ENCODE measurements at regions not wholly inside any gene's neighbourhood (a gene's known extent, or its start where the extent isn't known, plus 50 kb on each side); places are given as distances from the start of the nearest gene placed in this dataset.

- DNase-seq (ENCODE audit: low read depth), result no peak
Observed at GRCh38 chr14:42460673-42461072, 854.0 kb downstream of the LRFN5 start.

- DNase-seq (ENCODE audit: low read depth), result no peak
Observed at GRCh38 chr14:42459171-42459685, 852.6 kb downstream of the LRFN5 start.

- DNase-seq (ENCODE audit: low read depth), result no peak
Observed at GRCh38 chr14:42441615-42442014, 834.9 kb downstream of the LRFN5 start.

- DNase-seq (ENCODE audit: low read depth), result no peak
Observed at GRCh38 chr14:42437809-42438208, 831.1 kb downstream of the LRFN5 start.

GRCh38 chr14:42429401-42429800 is 822.7 kb downstream of the LRFN5 start:
- no peak for DNase-seq (ENCODE audit: low read depth)

- DNase-seq (ENCODE audit: low read depth), result no peak
Observed at GRCh38 chr14:42428996-42429395, 822.3 kb downstream of the LRFN5 start.

- DNase-seq (ENCODE audit: low read depth), result no peak
Observed at GRCh38 chr14:42424501-42424900, 817.8 kb downstream of the LRFN5 start.

GRCh38 chr14:42421377-42422078 is 814.9 kb downstream of the LRFN5 start:
- DNase-seq (ENCODE audit: low read depth), result no peak

GRCh38 chr14:42420071-42420470 is 813.4 kb downstream of the LRFN5 start:
- no peak for DNase-seq (ENCODE audit: low read depth)

GRCh38 chr14:42407153-42407552 is 800.5 kb downstream of the LRFN5 start:
- no peak for DNase-seq (ENCODE audit: low read depth)

GRCh38 chr14:42391146-42391834 is 784.6 kb downstream of the LRFN5 start:
- no peak for DNase-seq (ENCODE audit: low read depth)

GRCh38 chr14:42378880-42379279 is 772.2 kb downstream of the LRFN5 start:
- no peak for DNase-seq (ENCODE audit: low read depth)

GRCh38 chr14:42378274-42378673 is 771.6 kb downstream of the LRFN5 start:
- DNase-seq (ENCODE audit: low read depth), result no peak

- no peak for DNase-seq (ENCODE audit: low read depth)
Observed at GRCh38 chr14:42374332-42374731, 767.7 kb downstream of the LRFN5 start.

- no peak for DNase-seq (ENCODE audit: low read depth)
Observed at GRCh38 chr14:42370056-42370455, 763.4 kb downstream of the LRFN5 start.

GRCh38 chr14:42368234-42368633 is 761.6 kb downstream of the LRFN5 start:
- DNase-seq (ENCODE audit: low read depth), result no peak

GRCh38 chr14:42353315-42353714 is 746.6 kb downstream of the LRFN5 start:
- no peak for DNase-seq (ENCODE audit: low read depth)

GRCh38 chr14:42335918-42336317 is 729.2 kb downstream of the LRFN5 start:
- DNase-seq (ENCODE audit: low read depth), result no peak

- DNase-seq (ENCODE audit: low read depth), result no peak
Observed at GRCh38 chr14:42334931-42335330, 728.3 kb downstream of the LRFN5 start.

- no peak for DNase-seq (ENCODE audit: low read depth)
Observed at GRCh38 chr14:42323426-42323825, 716.8 kb downstream of the LRFN5 start.

- no peak for DNase-seq (ENCODE audit: low read depth)
Observed at GRCh38 chr14:42322531-42323284, 716.0 kb downstream of the LRFN5 start.

- no peak for DNase-seq (ENCODE audit: low read depth)
Observed at GRCh38 chr14:42319996-42320395, 713.3 kb downstream of the LRFN5 start.

Measured in HT1080 (cell line).